ENCODE measurements at regions not wholly inside any gene's neighbourhood (a gene's known extent, or its start where the extent isn't known, plus 50 kb on each side); places are given as distances from the start of the nearest gene placed in this dataset. TPM values are rescaled to one million over a fixed set of nuclear protein-coding genes. Genes with fewer than 3 reads are reported as not detected.
"Not testable (repeated sequence)": the region's sequence is repeated elsewhere in the genome, so short reads cannot be mapped to it uniquely, and the experiment has no call there.

GRCh38 chr10:56449770-56450169, 88.7 kb upstream of the ZWINT start:
- Histone ChIP-seq H3K4me1 (no peaks in the 10 kb centered on the region), H3K9ac (ENCODE audit: low read depth in 2 of 2, low read length in 2 of 2) (no peak overlapping the region), H3K9me3 (no peaks in the 10 kb centered on the region), H3K4me3 (no peak overlapping the region), H3K27ac (no peak overlapping the region), H3K36me3 (no peaks in the 10 kb centered on the region), H3K27me3 (no peaks in the 10 kb centered on the region)
- no peak for DNase-seq
- intact Hi-C loops (cut with DNase I): no loop called here
- no peak for TF ChIP-seq CTCF (IDR thresholded peaks at IDR 0.05)

- intact Hi-C loops (cut with DNase I); H3K4me1 ChIP-seq; H3K27ac ChIP-seq; H3K27me3 ChIP-seq; H3K36me3 ChIP-seq; H3K4me3 ChIP-seq; H3K9ac ChIP-seq (ENCODE audit: low read depth in 2 of 2, low read length in 2 of 2); H3K9me3 ChIP-seq; DNase-seq: not testable (repeated sequence)
These were observed 86.6 kb upstream of the ZWINT start for GRCh38 chr10:56447613-56448012.

DNA sequence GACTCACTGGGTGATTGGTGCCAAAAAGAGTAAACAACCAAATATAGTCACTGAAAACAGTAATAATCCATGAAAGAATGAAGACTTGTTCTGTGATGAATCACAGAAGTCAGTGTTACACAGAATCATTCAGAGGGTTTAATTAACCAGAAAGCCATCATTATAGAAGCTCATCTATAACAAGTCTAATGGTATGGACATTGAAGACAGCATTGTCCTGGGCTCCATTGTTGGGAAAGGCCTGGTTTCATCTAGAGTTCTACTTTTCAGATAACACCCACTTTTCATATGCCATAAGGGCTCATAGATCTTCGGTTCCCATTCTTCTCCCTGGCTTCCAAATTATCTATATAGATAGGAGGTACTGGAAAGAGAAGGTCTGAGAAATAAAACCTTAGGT, 80.3 kb upstream of the ZWINT start:
- H3K9me3 ChIP-seq; intact Hi-C loops (cut with DNase I); DNase-seq; H3K4me1 ChIP-seq; H3K36me3 ChIP-seq; H3K4me3 ChIP-seq; H3K27ac ChIP-seq; H3K9ac ChIP-seq (ENCODE audit: low read depth in 2 of 2, low read length in 2 of 2); H3K27me3 ChIP-seq: not testable (repeated sequence)

Small RNAs in the stretch of these regions (microRNA-seq; reads per million reads assigned to microRNA genes)
- gene MIR3924: not detected
